Smooth muscle cell of the brain vasculature (primary cell): ENCODE measurements at regions not wholly inside any gene's neighbourhood (a gene's known extent, or its start where the extent isn't known, plus 50 kb on each side); places are given as distances from the start of the nearest gene placed in this dataset.

Experiments used
- DNase-seq: peaks from one replicate; pipeline ENCODE4 v3.0.0-alpha.2; 2012; ENCODE audit warnings: low read depth, low spot score

GRCh38 chr10:101297901-101298486 lies 56.0 kb upstream of the BTRC start:
- DNase-seq: peak; percentile 7

DNA sequence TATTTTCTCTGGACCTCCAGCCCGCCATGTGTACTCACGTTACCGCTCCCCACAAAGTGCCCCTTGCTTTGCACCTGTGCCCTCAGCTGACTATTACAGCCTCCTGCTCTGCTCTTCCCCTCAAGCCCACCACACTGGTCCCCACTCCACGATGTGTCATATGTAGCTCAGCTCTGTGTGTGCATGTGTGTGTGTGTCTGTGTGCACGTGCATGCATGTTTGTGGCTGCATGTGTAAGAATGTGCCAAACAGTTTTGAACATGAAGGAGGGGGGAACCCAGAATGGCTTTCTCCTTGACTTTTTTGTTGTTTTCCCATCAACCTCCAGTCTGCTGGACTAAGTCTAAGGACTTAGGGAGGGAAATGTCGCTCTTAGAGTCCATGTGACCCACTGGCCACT lies 54.8 kb upstream of the BTRC start:
- DNase-seq: no peak

DNA sequence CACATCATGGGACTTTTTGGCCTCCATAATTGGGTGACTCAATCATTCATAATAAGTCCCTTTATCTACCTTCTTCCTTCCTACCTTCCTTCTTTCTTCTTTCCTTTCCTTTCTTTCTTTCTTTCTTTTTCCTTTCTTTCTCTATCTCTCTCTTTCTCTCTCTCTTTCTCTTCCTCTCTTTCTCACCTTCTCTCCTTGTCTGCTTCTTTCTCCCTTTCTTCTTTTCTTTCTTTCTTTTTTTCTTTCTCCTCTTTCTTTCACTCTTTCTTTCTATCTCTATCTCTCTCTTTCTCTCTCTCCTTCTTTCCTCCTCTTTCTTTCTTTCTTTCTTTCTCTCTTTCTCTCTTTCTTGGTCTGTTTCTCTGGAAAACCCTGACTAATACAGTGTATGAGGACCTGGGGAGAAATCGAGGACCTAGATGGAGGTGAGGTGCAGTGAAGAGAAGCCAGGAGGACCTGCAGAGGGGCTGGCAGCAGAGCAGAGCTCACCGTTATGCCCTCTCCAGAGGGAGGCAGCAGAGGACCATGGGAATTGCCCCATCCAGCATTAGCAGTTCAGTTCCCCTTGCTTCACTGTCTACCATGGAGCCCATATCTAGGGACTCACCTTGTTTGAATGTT lies 52.7 kb upstream of the BTRC start:
- DNase-seq: no peak

GRCh38 chr10:101303087-101303703 lies 50.8 kb upstream of the BTRC start:
- no peak for DNase-seq
